Activated CD8-positive, alpha-beta memory T cell treated with anti-CD3 and anti-CD28 coated beads for 24 hours (primary cell): ENCODE measurements at regions not wholly inside any gene's neighbourhood (a gene's known extent, or its start where the extent isn't known, plus 50 kb on each side); places are given as distances from the start of the nearest gene placed in this dataset.
"Not testable (repeated sequence)": the region's sequence is repeated elsewhere in the genome, so short reads cannot be mapped to it uniquely, and the experiment has no call there.

ENCODE experiments used
- DNase-seq: peaks from one replicate; pipeline ENCODE4 v3.0.0-alpha.2; 2020

DNA sequence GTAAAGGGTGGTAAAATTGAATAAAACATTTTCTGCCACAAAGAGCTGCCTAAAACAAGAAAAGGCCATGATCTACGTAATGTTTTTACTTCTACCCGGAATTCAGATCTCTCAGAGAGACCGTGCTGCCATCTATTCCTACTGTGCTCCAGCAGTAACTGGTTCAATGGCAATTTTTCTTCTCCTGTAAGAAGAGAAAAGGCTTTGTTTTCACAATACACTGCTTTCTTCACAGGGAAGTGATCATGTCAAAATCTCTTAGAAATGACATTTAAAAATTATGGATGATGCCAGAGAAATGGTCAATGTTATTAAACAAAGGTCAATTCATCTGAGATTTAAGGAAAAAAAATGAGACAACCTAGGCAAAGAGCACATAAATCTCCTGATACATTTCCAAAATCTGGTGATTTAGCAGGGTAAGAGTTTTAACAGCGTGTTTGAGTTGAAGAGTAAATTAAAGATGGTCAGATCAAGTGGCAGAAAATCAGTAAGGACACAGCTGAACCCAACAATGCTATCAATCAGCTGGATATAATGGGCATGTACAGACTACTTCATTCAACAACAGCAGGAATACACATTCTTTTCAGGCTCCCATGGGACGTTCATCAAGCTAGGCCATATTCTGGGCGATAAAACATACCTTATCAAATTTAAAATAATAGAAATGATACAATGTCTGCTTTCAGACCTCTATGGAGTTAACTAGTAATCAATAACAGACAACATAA is 523.1 kb downstream of the CHSY3 start:
- DNase-seq = no peak

DNA sequence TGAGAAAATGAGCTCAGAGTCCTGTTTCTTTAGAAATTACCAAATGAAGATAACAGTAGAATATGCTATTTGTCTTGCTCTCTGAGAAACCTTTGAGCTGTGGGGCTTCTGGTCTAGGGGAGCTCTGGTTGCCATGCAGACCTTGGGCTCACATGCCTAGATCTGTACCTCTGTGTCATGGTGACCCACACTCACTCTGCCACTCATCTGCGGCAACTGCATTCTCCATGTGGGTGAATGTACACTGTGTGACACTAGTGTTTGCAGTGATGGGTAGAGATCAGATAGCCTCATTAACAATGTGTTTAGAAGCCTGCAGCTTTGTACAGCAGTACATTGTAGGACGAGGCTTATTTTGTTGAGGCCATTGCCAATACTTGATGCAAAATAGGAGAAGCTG is 521.2 kb downstream of the CHSY3 start:
- DNase-seq = no peak

DNA sequence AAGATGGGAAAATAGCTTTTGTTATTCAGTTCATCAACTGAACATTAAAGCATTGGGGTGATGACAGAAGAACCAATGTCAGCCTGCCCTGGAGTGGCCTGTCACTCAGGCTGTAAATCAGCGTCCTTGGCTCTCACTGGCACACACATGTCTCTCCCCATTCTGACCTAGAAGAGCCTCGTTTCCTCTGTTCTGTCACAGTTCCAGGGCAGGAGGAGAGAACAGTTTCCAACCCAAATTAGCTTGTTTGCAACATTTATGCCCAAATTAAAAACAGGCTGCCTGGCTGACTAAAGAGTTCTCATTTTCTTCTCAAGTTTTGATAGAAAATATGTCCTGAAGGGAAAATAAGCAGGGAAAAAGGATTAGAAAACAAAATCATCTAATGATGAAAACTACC is 520.1 kb downstream of the CHSY3 start:
- no peak for DNase-seq

DNA sequence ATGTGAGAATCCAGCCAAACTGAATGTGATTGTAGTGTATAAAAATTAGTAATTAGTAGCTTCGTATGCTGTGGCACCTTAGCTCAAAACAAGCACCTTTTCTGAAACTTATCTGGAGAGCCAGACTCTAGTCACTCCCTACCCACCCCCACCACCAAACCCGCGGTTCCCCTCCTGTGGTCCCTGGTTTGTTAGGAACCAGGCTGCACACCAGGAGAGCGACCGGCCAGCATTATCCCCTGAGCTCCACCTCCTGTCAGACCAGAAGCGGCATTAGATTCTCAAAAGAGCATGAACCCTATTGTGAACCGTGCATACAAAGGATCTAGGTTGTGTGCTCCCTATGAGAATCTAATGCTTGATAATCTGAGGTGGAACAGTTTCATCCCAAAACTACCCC is 498.6 kb downstream of the CHSY3 start:
- DNase-seq = no peak

DNA sequence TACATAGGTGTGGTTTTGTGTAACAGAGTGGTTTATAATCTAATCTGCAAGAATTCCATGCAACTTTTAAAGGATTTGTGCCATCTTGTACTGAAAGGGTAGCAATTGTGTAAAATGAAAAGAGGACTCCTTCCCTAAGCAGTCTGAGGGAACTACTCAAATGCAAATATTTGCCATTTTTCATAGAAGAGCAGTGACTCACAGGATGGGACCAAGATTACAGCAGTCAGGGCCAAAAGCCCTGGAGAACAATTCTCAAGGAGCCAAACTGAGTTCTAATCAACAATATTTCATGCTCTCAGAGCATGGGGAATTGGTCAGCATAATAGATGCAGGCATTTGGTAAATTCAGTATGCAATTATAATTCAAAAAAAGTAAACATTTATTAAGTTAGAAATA is 495.8 kb downstream of the CHSY3 start:
- no peak for DNase-seq

DNA sequence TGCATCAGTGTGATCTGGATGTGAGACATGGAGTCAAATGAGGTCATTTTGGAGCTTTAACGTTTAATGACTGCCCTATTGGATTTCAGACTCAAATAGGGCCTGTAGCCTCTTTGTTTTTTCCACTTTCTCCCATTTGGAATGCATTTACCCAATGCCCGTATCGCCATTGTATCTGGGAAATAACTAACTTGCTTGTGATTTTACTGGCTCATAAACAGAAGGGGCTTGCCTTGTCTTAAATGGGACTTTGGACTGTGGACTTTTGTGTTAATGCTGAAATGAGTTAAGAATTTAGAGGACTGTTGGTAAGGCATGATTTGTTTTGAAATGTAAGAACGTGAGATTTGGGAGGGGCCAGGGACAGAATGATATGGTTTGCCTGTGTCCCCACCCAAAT is 494.6 kb downstream of the CHSY3 start:
- DNase-seq = no peak

DNA sequence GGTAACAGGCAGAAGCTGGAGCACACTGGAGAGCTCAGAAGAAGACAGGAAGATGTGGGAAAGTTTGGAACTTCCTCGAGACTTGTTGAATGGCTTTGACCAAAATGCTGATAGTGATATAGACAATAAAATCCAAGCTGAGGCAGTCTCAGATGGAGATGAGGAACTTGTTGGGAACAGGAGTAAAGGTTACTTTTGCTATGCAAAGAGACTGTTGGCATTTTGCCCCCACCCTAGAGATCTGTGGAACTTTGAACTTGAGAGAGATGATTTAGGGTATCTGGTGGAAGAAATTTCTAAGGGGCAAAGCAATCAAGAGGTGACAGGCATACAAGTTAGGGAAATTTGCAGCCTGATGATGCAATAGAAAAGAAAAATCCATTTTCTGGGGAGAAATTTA is 493.5 kb downstream of the CHSY3 start:
- DNase-seq = not testable (repeated sequence)

DNA sequence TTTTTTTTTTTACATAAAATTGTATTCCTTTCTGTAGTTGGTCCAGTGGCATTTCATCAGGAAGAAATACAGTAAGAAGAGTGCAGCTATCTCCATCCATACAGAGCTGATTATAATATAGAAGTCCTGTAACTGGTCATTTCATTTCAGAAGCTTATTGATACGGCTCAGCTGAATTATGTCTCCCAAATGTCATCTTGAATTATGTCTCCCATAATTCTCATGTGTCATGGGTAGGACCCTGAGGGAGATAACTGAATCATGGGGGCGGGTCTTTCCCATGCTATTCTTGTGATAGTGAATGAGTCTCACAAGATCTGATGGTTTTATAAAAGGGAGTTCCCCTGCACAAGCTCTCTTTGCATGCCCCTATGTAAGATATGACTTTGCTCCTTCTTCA is 492.9 kb downstream of the CHSY3 start:
- DNase-seq = no peak

DNA sequence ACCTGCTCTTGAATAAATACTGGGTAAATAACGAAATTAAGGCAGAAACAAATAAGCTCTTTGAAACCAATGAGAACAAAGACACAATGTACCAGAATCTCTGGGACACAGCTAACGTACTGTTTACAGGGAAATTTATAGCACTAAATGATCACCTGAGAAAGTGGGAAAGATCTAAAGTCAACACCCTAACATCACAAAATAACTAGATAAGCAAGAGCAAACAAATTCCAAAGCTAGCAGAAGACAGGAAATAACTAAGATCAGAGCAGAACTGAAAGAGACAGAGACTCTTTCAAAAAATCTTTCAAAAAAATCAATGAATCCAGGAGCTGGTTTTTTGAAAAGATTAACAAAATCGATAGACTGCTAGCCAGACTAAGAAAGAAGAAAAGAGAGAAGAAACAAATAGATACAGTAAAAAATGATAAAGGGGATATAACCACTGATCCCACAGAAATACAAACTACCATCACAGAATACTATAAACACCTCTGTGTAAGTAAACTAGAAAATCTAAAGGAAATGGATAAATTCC is 487.5 kb downstream of the CHSY3 start:
- not testable (repeated sequence) for DNase-seq

DNA sequence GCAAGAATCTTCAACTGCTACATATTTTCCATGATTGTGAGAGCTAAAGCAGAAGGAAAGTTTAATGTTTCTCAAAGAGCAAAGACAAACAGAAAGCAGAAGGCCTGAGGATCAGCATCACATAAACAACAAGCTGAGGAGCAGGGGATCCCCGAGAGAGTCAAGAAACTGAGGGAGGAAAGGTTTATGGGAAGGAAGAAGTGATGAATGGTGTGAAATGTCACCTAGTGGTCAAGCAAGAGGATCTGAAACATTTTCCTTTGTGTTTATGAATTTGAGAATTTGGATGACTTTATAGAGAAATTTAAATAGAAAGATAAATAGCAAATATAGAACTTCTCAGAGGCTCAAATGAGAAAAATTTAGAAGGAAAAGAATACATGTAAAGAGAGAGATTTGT is 481.9 kb downstream of the CHSY3 start:
- no peak for DNase-seq

DNA sequence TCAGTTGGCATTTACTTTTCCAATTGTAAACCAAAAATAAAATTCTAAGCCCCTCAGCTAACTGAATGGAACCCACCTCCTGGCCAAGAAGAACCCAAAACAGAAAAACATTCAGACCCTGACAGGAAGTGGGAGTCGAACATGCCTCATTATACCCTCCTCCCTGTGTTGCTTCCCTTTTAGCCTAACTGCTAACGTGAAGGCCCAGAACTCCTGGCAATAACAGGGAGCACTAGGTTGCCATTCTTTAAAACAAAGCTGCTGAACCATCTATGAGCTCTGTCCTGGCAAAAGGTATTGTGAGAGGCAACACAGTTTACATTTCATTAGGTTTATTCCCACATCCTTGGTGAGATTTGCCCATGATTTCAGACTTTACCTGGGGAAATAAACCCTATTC is 481.4 kb downstream of the CHSY3 start:
- no peak for DNase-seq

DNA sequence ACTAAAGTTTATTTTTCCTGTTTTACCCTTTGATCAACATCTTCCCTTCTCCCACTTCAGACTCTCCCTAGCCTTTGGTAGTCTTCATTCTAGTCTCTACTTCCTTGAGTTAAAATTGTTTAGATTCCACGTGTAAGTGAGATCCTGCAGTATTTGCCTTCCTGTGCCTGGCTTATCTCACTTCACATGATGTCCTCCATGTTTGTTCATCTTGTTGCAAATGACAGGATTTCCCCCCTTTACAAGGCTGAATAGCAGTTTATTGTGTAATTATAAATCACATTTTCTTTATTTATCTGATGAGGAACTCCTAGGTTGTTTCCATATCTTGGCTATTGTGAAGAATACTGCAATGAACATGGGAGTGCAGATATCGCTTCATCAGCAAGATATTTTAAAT is 461.7 kb downstream of the CHSY3 start:
- no peak for DNase-seq

DNA sequence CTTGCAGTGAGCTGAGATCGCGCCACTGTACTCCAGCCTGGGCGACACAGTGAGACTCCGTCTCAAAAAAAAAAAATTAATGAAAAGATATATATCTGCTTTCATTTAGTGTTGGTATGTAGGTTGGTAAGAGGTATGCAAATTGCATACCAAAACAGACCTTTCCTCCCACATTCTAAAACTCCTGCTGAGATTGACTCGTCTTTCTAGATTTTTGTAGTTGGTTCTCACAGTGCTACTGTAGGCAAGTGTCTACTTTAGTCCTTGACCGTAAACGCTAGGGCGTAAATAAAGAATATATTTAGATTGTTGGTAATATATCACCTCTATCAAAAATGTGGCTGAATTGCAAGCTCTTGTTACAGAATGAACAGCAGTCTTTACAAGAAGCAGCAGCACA is 445.9 kb downstream of the CHSY3 start:
- no peak for DNase-seq

DNA sequence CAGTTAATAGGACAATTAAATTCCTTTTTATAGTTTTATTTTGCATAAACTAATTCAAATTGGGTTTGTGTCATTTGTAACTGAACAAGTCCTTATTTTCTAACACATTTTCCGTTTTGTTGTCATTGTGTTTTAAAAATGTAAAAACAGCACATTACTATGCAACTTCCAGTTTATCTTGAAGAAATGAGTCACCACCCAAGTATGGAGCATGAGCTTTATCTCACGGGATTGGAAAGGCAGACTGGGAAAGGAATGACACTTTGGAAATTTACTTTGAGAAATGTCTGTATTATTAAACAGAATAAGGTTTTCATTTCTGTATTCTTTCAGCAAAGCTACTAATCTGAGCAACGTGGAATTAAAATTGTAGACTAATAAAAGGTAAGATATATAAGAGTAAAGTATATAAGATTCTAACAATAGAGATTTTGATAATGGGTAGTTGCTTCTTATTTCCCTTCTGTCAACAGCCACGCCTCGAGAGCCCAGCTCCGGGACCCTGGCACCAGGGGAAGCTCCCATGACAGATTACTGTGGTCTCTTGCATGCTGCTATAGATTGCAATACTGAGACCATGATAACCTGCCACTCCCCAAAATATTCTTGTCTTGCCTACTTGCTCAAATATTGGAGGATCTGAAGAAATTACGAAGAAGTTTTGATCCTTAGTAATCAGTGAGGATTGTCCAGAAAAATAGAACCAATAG is 433.1 kb downstream of the CHSY3 start:
- no peak for DNase-seq

DNA sequence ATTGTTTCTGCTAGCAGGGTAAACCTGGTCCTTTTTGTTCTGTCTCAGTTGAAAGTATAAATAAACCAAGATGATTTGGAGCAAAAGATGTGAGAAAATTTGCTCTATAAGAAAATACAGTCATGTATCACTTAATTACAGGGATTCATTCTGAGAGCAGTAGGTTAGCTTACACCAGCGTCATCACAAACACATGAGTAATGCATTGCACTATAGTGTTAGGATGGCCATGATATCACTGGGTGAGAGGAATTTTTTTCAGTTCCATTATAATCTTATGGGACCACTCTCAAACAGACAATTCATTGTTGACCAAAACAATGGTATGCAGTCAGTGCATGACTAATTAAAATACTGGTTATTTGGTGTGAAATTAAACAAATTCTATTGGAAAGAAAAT is 430.9 kb downstream of the CHSY3 start:
- DNase-seq = no peak

DNA sequence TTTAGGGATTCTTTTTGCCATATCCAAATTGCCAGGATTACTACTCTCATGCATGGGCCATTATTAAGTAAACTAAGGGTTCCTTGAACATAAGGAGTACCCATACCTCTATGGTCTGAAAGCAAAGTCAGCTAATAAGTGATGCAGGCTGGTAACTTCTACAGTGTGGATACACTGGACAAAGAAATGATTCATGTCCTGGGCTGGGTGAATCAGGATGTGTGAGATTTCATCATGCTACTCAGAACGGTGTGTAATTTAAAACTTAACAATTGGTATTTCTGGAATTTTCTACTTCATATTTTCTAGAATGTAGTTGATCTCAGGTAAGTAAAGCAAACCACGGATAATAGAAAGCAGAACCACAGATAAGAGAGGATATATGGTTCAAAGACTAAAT is 428.8 kb downstream of the CHSY3 start:
- DNase-seq = no peak

DNA sequence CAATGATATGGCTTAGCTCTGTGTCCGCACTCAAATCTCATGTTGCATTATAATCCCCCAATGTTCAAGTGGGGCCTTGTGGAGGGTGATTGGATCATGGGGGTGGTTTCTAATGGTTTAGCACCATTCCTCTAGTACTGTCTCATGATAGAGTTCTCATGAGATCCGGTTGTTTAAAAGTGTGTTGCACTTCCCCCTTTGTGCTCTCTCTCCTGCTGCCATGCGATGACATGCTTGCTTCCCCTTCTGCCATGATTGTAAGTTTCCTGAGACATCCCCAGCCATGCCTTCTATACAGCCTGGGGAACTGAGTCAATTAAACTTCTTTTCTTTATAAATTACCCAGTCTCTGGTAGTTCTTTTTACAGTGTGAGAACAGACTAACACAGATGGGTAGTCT is 427.1 kb downstream of the CHSY3 start:
- DNase-seq = no peak

DNA sequence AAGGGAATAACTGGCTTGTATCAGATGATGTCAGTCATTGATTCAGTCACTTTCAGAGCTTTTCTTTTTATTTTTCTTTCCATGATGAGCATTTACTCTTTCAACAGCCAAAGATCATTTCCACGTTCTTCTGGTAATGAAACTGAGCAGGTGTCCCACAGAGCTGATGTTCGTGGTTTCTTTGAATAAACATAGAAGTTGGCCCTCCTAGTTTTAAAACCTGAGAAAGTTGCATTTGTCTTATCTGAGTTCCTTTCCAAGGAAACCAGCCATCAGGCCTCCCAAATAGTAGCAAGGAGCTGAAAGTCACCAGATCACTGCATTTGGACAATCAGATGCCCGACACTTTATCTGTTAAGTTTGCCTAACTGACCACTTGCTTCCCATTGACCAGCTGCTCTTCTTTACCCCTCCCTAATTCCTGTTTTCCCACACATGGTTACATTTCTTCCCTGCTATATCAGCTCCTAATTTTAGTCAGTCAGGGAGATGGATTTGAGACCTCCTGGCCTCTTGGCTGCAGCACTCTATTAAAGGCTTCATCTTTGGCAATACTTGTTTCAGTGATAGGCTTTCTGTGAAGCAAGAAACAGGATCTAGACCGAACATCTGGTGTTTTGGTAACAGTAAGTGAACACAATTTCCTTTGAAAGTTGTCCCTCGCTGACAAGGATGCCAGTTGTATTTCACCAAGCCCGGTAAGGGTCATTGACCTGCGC is 420.8 kb downstream of the CHSY3 start:
- no peak for DNase-seq

DNA sequence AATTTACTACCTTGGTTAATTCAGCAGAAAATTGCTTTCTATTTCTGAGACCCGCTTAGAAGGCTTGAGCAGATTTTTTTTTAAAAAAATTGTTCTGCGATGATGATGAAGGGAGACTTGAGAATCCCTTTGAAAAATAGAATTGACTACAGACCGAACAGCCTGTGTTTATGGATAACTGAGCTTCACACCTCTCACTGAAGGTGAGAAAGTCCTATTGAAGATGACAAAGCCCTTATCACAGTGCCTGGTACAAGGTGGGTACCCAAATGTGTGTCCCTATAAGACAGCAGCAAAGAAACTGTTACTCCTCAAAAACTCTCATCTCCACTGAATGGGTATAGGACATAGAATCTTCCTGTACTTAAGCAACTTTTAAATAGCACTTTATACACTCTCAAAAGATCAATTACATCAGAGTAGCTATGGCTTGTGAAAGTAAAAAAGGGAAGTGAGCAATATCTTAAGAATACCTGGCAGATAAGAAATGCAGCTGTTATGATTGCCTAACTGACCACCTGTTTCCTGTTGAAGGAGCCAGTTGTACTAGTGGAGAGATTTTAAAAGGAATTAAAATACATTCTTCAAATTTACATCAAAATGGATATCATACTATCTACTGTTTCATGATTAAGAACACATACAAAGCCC is 419.7 kb downstream of the CHSY3 start:
- no peak for DNase-seq

DNA sequence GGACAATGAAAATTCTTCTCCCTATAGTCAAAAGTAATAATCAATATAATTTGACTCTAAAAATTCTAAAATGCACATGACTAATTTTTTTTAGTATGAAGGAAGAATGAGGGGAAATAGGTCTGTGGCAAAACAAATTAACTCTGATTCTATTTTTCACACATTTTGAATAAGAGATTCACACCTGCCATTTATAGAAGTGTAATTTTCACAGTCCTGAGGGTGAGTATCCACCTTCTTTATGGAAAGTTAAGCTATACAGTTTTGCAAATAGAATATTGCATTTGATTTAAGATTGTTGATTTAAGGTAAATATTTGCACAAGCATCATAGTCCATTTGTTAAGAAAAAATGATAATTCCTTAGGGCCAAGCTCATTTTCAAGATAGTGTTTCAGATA is 417.7 kb downstream of the CHSY3 start:
- DNase-seq = no peak

DNA sequence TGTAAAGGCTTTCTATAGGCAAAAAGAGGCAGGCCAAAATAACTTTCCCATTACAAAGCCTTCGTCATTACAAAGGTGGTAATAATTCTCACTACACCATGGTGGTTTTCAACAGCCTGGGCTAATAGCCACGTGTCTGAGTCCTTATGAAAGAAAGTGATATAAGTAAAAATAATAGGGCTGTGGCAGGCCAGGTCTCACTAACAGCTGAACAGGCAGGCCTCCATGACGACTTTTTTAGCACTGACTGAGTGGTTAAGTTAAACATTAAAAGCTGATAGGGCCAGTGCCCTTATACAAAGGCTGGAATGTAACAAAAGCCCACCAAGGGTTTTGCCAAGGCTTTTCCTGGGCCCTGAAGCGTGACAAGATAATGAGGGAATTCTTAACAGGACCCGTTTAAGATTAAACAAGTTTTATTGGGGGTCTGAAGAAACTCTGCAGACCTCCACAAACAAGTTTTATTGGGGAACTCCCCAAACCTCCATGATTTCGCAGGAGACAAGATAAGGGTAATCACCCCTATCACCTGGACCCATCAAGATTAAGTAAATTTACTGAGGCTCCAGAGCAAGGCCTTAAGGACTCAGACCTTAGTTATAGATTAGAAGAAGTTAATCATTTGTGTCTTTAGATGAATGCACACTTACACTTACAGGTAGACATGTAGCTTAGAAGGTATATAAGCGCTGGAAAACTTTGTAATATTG is 412.9 kb downstream of the CHSY3 start:
- DNase-seq = no peak

DNA sequence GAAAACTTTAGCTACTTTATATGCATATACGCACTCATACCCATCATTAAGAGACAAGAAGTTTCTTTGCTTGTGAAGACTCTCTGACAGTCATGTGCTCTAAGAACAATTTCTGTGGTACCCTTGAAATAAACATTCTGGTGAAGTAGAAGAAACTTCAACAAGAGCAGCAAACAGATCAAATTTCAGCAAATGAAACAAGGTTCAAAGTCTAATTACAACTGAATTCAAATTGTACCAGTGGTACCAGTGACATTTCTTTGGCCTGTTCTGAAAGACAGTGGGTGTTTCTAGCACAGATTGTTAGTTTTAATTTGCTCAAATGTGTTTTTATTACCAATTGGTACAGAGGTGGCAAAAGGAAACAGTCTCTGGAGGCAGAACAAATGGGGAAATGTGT is 391.0 kb downstream of the CHSY3 start:
- no peak for DNase-seq

DNA sequence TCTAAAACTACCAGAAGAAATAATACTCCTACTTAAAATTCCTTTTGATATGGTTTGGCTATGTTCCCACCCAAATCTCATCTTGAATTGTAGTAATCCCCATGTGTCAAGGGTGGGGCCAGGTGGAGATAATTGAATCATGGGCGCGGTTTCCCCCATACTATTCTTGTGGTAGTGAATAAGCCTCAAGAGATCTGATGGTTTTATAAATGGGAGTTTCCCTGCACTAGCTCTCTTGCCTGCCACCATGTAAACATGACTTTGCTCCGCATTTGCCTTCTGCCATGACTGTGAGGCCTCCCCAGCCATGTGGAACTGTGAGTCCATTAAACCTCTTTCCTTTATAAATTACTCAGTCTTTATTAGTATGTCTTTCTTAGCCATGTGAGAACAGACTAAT is 390.5 kb downstream of the CHSY3 start:
- DNase-seq = not testable (repeated sequence)
